ENCODE measurements at regions not wholly inside any gene's neighbourhood (a gene's known extent, or its start where the extent isn't known, plus 50 kb on each side); places are given as distances from the start of the nearest gene placed in this dataset.

DNA sequence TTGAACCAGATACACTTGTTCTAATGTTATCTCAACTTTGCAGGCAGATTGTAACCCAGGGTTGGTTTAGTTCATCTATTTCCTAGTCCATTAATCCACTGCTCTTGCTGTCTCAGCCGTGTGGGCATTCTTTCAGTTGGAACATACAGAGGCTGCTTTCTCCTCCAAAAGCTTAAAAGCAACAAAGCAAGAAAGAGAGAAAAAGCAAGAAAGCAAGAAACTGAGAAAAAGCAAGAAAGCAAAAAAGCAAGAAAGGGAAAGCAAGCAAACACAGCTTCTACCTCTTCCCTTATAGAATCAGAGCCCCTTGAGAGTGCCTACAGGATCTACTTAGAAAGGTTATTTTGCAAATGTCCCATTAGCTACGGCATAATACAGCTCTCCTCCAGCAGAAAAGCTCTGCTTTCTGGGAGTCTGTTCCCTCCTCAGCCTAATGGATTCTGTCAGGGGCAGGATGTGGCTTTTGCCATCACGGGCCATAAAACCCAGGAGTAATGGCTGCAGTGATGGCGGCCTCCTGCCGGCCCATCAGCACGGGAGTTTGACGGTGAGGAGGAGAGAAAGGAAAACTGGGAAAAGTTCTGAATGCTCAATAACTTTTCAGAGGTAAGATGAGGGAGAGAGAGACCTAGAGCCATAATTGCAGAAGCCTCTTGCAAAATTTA is 156.8 kb upstream of the JARID2 start:
- no peak overlapping the region for H3K18ac ChIP-seq (ENCODE audit: low read length)
- WGBS, 2 donors (ENCODE audit: extremely low coverage in 2 of 2, insufficient read length in 2 of 2, insufficient replicate concordance in 1 of 2), result no CpG with 5 or more reads among the region's 7 CpGs
- no peak overlapping the region for H2AFZ ChIP-seq (ENCODE audit: low read length)
- H3K4me3 ChIP-seq (ENCODE audit: low read length in 2 of 2), result no peak overlapping the region
- no peak overlapping the region for H2BK12ac ChIP-seq (ENCODE audit: low read length)
- H3K4ac ChIP-seq (ENCODE audit: low read length), result no peak overlapping the region
- H3K79me1 ChIP-seq (ENCODE audit: low read depth, low read length), result no peaks in the 10 kb centered on the region
- H3K27ac ChIP-seq (replicated peaks; ENCODE audit: low read length), result no peak overlapping the region
- H3K14ac ChIP-seq (ENCODE audit: low read length), result no peak overlapping the region
- no peak overlapping the region for H4K91ac ChIP-seq (ENCODE audit: low read depth, low read length, poor library complexity)
- H2BK5ac ChIP-seq (ENCODE audit: low read length), result no peak overlapping the region
- H2BK120ac ChIP-seq (ENCODE audit: low read depth, low read length), result no peak overlapping the region
- no peak overlapping the region for H3K4me2 ChIP-seq (ENCODE audit: insufficient read depth, low read length, poor library complexity, severe bottlenecking)
- peaks cover 0 to 7% of the 10 kb centered on the region in 2 donors for H3K4me1 ChIP-seq (ENCODE audit: control insufficient read depth in 2 of 2, insufficient read depth in 1 of 2, low read depth in 1 of 2, low read length in 2 of 2)
- no peak overlapping the region for H2AK5ac ChIP-seq (ENCODE audit: low read depth, low read length)
- DNase-seq (ENCODE audit: low spot score), result no peak
- H4K8ac ChIP-seq (ENCODE audit: low read depth, low read length), result no peak overlapping the region
- H3K23ac ChIP-seq (ENCODE audit: low read depth, low read length, poor library complexity), result peak overlapping the region; percentile 37
- H3K36me3 ChIP-seq (replicated peaks in 1 of 2; ENCODE audit: control insufficient read depth in 2 of 2, insufficient read depth in 2 of 2, low read length in 2 of 2), result no peaks in the 10 kb centered on the region
- H3K27me3 ChIP-seq (ENCODE audit: control insufficient read depth in 3 of 3, insufficient read depth in 3 of 3, low read depth in 1 of 3, low read length in 3 of 3), result peaks cover 0 to 10% (median 0%) of the 10 kb centered on the region in 3 experiments
- H2BK15ac ChIP-seq (ENCODE audit: low read length), result no peak overlapping the region
- no peak overlapping the region for H3K9ac ChIP-seq (ENCODE audit: low read depth, low read length, poor library complexity)
- H3K9me3 ChIP-seq (replicated peaks in 1 of 2; ENCODE audit: control insufficient read depth in 2 of 2, insufficient read depth in 1 of 2, low read depth in 1 of 2, low read length in 2 of 2), result no peaks in the 10 kb centered on the region

DNA sequence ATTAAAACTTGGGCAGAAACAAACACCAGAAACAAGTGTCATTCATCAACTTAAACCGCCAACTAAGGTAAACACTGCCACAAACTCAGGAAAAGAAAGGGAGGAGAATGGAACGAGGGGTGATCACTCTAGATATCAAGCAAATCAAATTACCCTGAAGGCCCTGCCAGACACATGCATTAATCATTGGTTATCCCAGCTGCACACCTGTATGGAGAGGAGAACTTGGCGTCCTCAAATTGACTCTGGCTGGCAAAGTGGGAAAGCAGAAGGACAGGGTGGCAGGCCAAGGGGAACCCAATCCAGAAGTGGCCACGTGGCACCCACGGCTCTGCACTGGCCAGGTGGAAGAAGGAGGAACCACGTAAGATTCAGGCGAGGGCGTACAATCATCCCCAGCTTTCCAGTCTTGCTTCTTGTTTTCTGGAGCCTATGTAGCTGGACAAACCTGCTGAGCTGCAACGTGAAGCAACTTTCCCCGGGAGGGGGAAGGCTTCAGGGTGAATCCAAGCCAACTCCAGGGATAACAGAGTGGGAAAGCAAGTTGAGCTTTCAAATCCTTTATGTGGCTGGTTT is 156.2 kb upstream of the JARID2 start:
- Histone ChIP-seq H3K18ac (ENCODE audit: low read length) (peak overlapping the region; percentile 53), H3K14ac (ENCODE audit: low read length) (no peak overlapping the region), H2BK5ac (ENCODE audit: low read length) (no peak overlapping the region), H2AK5ac (ENCODE audit: low read depth, low read length) (no peak overlapping the region), H3K9ac (ENCODE audit: low read depth, low read length, poor library complexity) (no peak overlapping the region), H3K36me3 (replicated peaks in 1 of 2; ENCODE audit: control insufficient read depth in 2 of 2, insufficient read depth in 2 of 2, low read length in 2 of 2) (no peaks in the 10 kb centered on the region), H3K79me1 (ENCODE audit: low read depth, low read length) (no peaks in the 10 kb centered on the region), H2AFZ (ENCODE audit: low read length) (peak overlapping the region; percentile 49), H3K4me3 (ENCODE audit: low read length in 2 of 2) (no peak overlapping the region), H3K23ac (ENCODE audit: low read depth, low read length, poor library complexity) (no peak overlapping the region), H2BK120ac (ENCODE audit: low read depth, low read length) (no peak overlapping the region), H3K4ac (ENCODE audit: low read length) (no peak overlapping the region), H4K8ac (ENCODE audit: low read depth, low read length) (no peak overlapping the region), H3K4me2 (ENCODE audit: insufficient read depth, low read length, poor library complexity, severe bottlenecking) (no peak overlapping the region), H4K91ac (ENCODE audit: low read depth, low read length, poor library complexity) (no peak overlapping the region), H2BK12ac (ENCODE audit: low read length) (peak overlapping the region; percentile 60), H3K4me1 (ENCODE audit: control insufficient read depth in 2 of 2, insufficient read depth in 1 of 2, low read depth in 1 of 2, low read length in 2 of 2) (peaks cover 0 to 7% of the 10 kb centered on the region in 2 donors), H2BK15ac (ENCODE audit: low read length) (peak overlapping the region; percentile 10), H3K27ac (replicated peaks; ENCODE audit: low read length) (no peak overlapping the region), H3K27me3 (ENCODE audit: control insufficient read depth in 3 of 3, insufficient read depth in 3 of 3, low read depth in 1 of 3, low read length in 3 of 3) (peaks cover 0 to 10% (median 0%) of the 10 kb centered on the region in 3 experiments), H3K9me3 (replicated peaks in 1 of 2; ENCODE audit: control insufficient read depth in 2 of 2, insufficient read depth in 1 of 2, low read depth in 1 of 2, low read length in 2 of 2) (no peaks in the 10 kb centered on the region)
- no peak for DNase-seq (ENCODE audit: low spot score)
- WGBS, 2 donors (ENCODE audit: extremely low coverage in 2 of 2, insufficient read length in 2 of 2, insufficient replicate concordance in 1 of 2), result no CpG with 5 or more reads among the region's 10 CpGs

DNA sequence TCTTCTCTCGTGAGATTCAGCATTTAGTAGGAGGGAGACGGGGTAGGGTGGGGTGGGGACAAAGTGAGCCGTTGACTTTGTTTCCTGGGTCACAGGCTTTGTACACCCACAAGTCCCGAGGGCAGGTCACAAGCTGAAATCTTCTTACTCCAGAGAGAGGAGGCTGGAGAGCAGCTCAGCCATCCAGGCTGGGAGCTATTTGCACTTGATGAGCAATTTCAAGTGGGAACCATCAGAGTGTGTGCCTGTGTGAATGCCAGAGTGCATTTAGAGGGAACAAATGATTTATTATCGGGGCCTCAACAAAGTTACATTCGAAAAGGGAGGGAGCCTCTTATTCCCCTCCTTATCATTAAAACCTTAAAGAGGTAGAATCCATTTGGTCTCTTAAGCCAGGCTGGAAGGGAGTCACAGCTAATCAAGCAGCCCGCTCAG is 155.7 kb upstream of the JARID2 start:
- Histone ChIP-seq H2BK15ac (ENCODE audit: low read length) (peak overlapping the region; percentile 10), H3K4me2 (ENCODE audit: insufficient read depth, low read length, poor library complexity, severe bottlenecking) (no peak overlapping the region), H3K4ac (ENCODE audit: low read length) (no peak overlapping the region), H2AK5ac (ENCODE audit: low read depth, low read length) (no peak overlapping the region), H3K27ac (replicated peaks; ENCODE audit: low read length) (no peak overlapping the region), H3K9me3 (replicated peaks in 1 of 2; ENCODE audit: control insufficient read depth in 2 of 2, insufficient read depth in 1 of 2, low read depth in 1 of 2, low read length in 2 of 2) (no peaks in the 10 kb centered on the region), H2BK5ac (ENCODE audit: low read length) (no peak overlapping the region), H3K18ac (ENCODE audit: low read length) (no peak overlapping the region), H3K27me3 (ENCODE audit: control insufficient read depth in 3 of 3, insufficient read depth in 3 of 3, low read depth in 1 of 3, low read length in 3 of 3) (peaks cover 0 to 10% (median 0%) of the 10 kb centered on the region in 3 experiments), H3K4me3 (ENCODE audit: low read length in 2 of 2) (no peak overlapping the region), H3K79me1 (ENCODE audit: low read depth, low read length) (no peaks in the 10 kb centered on the region), H3K23ac (ENCODE audit: low read depth, low read length, poor library complexity) (no peak overlapping the region), H2BK12ac (ENCODE audit: low read length) (no peak overlapping the region), H3K9ac (ENCODE audit: low read depth, low read length, poor library complexity) (no peak overlapping the region), H3K4me1 (ENCODE audit: control insufficient read depth in 2 of 2, insufficient read depth in 1 of 2, low read depth in 1 of 2, low read length in 2 of 2) (peaks cover 0 to 7% of the 10 kb centered on the region in 2 donors), H4K91ac (ENCODE audit: low read depth, low read length, poor library complexity) (no peak overlapping the region), H2BK120ac (ENCODE audit: low read depth, low read length) (no peak overlapping the region), H4K8ac (ENCODE audit: low read depth, low read length) (no peak overlapping the region), H3K36me3 (replicated peaks in 1 of 2; ENCODE audit: control insufficient read depth in 2 of 2, insufficient read depth in 2 of 2, low read length in 2 of 2) (no peaks in the 10 kb centered on the region), H3K14ac (ENCODE audit: low read length) (no peak overlapping the region), H2AFZ (ENCODE audit: low read length) (peak overlapping the region; percentile 49)
- DNase-seq (ENCODE audit: low spot score), result no peak
- no CpG with 5 or more reads among the region's 7 CpGs for WGBS, 2 donors (ENCODE audit: extremely low coverage in 2 of 2, insufficient read length in 2 of 2, insufficient replicate concordance in 1 of 2)

DNA sequence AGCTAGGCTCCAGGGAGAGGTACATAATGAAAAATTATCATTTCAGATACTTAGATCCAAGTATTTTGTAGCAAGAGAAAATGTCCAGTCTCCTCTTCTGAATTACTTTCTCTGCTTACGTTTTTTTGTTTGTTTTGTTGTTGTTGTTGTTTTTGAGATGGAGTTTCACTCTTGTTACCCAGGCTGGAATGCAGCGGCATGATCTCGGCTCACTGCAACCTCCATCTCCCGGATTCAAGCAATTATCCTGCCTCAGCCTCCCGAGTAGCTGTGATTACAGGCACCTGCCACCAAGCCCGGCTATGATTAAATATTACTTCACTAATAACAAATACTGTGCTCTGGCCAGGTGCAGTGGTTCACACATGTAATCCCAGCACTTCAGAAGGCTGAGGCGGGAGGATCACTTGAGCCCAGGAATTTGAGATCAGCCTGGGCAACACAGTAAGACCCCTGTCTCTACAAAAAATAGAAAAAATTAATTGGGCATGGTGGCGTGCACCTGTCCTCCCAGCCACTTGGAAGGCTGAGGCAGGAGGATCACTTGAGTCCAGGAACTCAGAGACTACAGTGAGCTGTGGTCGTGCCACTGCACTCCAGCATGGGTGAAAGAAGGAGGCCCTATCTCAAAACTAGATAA is 155.0 kb upstream of the JARID2 start:
- peaks cover 0 to 10% (median 0%) of the 10 kb centered on the region in 3 experiments for H3K27me3 ChIP-seq (ENCODE audit: control insufficient read depth in 3 of 3, insufficient read depth in 3 of 3, low read depth in 1 of 3, low read length in 3 of 3)
- no peak overlapping the region for H2BK5ac ChIP-seq (ENCODE audit: low read length)
- H3K36me3 ChIP-seq (replicated peaks in 1 of 2; ENCODE audit: control insufficient read depth in 2 of 2, insufficient read depth in 2 of 2, low read length in 2 of 2), result no peaks in the 10 kb centered on the region
- H2AK5ac ChIP-seq (ENCODE audit: low read depth, low read length), result no peak overlapping the region
- no peak overlapping the region for H3K4me3 ChIP-seq (ENCODE audit: low read length in 2 of 2)
- no peak overlapping the region for H3K18ac ChIP-seq (ENCODE audit: low read length)
- no peak overlapping the region for H3K4ac ChIP-seq (ENCODE audit: low read length)
- DNase-seq (ENCODE audit: low spot score), result no peak
- H3K14ac ChIP-seq (ENCODE audit: low read length), result no peak overlapping the region
- H2AFZ ChIP-seq (ENCODE audit: low read length), result no peak overlapping the region
- H3K4me2 ChIP-seq (ENCODE audit: insufficient read depth, low read length, poor library complexity, severe bottlenecking), result no peak overlapping the region
- no peak overlapping the region for H3K27ac ChIP-seq (replicated peaks; ENCODE audit: low read length)
- no peak overlapping the region for H3K9ac ChIP-seq (ENCODE audit: low read depth, low read length, poor library complexity)
- H3K4me1 ChIP-seq (ENCODE audit: control insufficient read depth in 2 of 2, insufficient read depth in 1 of 2, low read depth in 1 of 2, low read length in 2 of 2), result peaks cover 0 to 7% of the 10 kb centered on the region in 2 donors
- no peak overlapping the region for H2BK12ac ChIP-seq (ENCODE audit: low read length)
- no peak overlapping the region for H4K91ac ChIP-seq (ENCODE audit: low read depth, low read length, poor library complexity)
- H2BK15ac ChIP-seq (ENCODE audit: low read length), result no peak overlapping the region
- no peaks in the 10 kb centered on the region for H3K9me3 ChIP-seq (replicated peaks in 1 of 2; ENCODE audit: control insufficient read depth in 2 of 2, insufficient read depth in 1 of 2, low read depth in 1 of 2, low read length in 2 of 2)
- H2BK120ac ChIP-seq (ENCODE audit: low read depth, low read length), result no peak overlapping the region
- WGBS, 2 donors (ENCODE audit: extremely low coverage in 2 of 2, insufficient read length in 2 of 2, insufficient replicate concordance in 1 of 2), result no CpG with 5 or more reads among the region's 9 CpGs
- H4K8ac ChIP-seq (ENCODE audit: low read depth, low read length), result no peak overlapping the region
- H3K79me1 ChIP-seq (ENCODE audit: low read depth, low read length), result no peaks in the 10 kb centered on the region
- H3K23ac ChIP-seq (ENCODE audit: low read depth, low read length, poor library complexity), result no peak overlapping the region
